ENCODE measurements at regions not wholly inside any gene's neighbourhood (a gene's known extent, or its start where the extent isn't known, plus 50 kb on each side); places are given as distances from the start of the nearest gene placed in this dataset.

DNA sequence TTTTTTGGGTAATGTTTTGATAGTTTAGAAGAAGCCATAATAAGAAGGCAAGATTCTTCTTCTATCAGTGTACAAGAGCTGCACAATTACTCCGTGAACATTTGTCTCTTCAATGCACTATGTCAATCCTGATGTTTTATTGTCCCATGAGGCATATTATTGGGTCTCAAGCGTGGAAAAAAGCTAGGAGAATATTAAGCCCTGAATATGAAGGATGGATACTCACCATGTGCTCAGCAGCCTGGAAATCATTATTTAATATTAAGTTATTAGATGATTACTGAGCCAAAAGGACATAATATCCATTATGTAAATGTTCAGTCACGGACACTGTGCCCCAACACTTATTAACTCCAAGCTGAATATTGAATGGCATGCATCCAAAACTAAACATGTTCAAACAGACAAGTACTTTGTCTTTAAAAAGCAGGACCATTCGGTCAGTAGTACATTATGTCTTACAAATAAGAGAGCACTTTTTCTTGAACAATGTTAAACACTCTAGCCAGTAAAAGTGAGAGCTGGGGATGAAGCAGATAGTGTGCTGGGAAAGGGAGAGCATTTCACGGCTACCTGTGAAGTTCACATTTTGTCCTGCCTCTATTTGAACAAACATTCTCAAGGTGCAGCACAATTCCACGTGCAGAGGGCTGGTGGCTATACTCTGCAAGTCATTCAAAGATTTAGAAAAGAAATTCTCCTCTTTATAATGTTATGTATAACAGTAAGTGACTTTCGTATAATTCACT lies 70.6 kb upstream of the CNR1 start:
- TF ChIP-seq, protein P1, sequence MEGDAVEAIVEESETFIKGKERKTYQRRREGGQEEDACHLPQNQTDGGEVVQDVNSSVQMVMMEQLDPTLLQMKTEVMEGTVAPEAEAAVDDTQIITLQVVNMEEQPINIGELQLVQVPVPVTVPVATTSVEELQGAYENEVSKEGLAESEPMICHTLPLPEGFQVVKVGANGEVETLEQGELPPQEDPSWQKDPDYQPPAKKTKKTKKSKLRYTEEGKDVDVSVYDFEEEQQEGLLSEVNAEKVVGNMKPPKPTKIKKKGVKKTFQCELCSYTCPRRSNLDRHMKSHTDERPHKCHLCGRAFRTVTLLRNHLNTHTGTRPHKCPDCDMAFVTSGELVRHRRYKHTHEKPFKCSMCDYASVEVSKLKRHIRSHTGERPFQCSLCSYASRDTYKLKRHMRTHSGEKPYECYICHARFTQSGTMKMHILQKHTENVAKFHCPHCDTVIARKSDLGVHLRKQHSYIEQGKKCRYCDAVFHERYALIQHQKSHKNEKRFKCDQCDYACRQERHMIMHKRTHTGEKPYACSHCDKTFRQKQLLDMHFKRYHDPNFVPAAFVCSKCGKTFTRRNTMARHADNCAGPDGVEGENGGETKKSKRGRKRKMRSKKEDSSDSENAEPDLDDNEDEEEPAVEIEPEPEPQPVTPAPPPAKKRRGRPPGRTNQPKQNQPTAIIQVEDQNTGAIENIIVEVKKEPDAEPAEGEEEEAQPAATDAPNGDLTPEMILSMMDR (IDR thresholded peaks at IDR 0.05; ENCODE audit: insufficient read depth, low read depth, low read length, missing control alignments), result no peak
- no peak overlapping the region for H3K4me3 ChIP-seq (ENCODE audit: low read length)

DNA sequence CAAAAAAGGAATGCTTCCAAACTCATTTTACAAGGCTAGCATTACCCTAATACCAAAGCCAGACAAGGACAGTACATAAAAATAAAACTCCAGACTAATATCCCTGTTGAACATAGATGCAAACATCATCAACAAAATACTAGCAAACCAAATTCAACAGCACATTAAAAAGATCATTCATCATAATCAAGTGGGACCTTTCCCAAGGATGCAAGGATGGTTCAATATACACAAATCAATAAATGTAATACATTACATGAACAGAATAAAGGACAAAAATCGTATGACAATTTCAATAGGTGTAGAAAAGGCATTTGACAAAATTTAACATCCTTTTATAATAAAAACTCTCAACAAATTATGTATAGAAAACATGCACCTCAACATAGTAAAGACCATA lies 66.6 kb upstream of the CNR1 start:
- DNase-seq (ENCODE audit: low read depth), result no peak
- H3K4me3 ChIP-seq (ENCODE audit: low read length), result no peak overlapping the region
- TF ChIP-seq, protein P1 (IDR thresholded peaks at IDR 0.05; ENCODE audit: insufficient read depth, low read depth, low read length, missing control alignments), result no peak

More for the DNA sequence above, 70.6 kb upstream of the CNR1 start:
- no peak for DNase-seq (ENCODE audit: low read depth)

DNA sequence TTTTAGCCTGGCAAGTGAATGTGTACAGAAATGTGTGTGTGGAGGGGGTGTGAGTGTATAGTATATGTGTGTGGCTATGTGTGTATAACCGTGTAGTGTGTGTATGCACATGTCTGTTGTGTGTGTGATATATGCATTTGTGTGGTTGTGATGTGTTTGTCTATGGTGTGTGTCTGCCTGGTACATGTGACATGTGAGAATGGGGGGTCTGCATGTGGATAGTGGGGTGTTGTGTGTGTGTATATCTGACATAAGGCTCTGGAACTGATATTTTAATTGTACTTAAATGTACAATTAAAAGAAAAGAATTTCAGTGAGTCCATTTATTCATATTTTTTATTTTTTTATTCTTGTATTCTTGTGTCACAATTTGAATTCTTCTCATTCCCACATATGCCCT lies 57.2 kb upstream of the CNR1 start:
- TF ChIP-seq, protein P1 (IDR thresholded peaks at IDR 0.05; ENCODE audit: insufficient read depth, low read depth, low read length, missing control alignments), result no peak
- DNase-seq (ENCODE audit: low read depth), result no peak
- no peak overlapping the region for H3K4me3 ChIP-seq (ENCODE audit: low read length)

DNA sequence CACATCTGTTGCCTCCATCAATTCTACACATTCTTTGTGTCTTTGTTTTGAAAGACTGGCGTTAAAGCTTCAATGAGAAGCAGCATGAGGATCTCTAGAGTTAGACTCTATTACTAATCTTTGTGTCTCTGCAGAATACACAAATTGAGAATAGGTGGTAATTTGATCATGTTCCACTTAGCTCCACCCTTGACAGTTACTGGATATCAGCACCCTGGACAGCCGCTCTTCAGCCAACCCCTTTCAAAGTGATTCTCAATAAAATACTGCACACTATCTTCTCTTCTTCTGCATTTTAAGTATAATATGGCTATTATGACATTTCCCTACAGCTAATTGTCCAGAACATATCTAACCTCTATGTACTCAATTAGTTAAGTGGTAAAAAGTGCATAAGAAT lies 54.3 kb upstream of the CNR1 start:
- TF ChIP-seq, protein P1 (IDR thresholded peaks at IDR 0.05; ENCODE audit: insufficient read depth, low read depth, low read length, missing control alignments), result no peak
- H3K4me3 ChIP-seq (ENCODE audit: low read length), result no peak overlapping the region
- DNase-seq (ENCODE audit: low read depth), result peak; percentile 42

DNA sequence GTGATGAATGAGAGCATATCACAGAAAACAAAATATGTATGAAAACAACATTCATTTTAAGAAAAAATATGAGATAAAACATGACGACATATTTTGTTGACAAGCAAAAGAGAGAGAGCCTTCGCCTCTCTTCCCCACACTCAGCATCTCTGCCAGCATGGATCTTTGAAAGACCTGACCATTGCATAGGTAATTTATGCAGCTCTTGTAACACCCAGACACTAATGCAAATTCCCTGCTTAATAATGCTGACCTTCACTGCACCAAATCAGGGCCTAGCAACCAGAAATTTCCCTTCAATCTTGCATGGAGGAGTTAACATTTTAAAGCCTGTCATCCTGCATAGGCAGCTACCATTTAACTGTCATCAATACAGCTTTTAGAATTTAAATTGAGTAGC lies 50.0 kb upstream of the CNR1 start:
- TF ChIP-seq, protein P1 (IDR thresholded peaks at IDR 0.05; ENCODE audit: insufficient read depth, low read depth, low read length, missing control alignments), result no peak
- H3K4me3 ChIP-seq (ENCODE audit: low read length), result no peak overlapping the region
- no peak for DNase-seq (ENCODE audit: low read depth)
